Endothelial cell of umbilical vein (primary cell): ENCODE measurements at regions not wholly inside any gene's neighbourhood (a gene's known extent, or its start where the extent isn't known, plus 50 kb on each side); places are given as distances from the start of the nearest gene placed in this dataset.

Source experiments
- CTCF ChIP-seq, 2 donors: IDR thresholded peaks; 1 replicate in 1 of 2; 2 replicates in 1 of 2; pipeline ENCODE4 v1.5.1; 2011; ENCODE audit warnings: low read length in 2 of 2, mild to moderate bottlenecking in 2 of 2, moderate library complexity in 2 of 2, control low read depth in 1 of 2, inconsistent platforms in 1 of 2, low read depth in 1 of 2; ENCODE audit not compliant: insufficient read depth in 1 of 2; ENCODE audit errors: extremely low read depth in 1 of 2
- EZH2 ChIP-seq: IDR thresholded peaks from 2 replicates; pipeline ENCODE4 v1.6.1; 2012; ENCODE audit warnings: borderline replicate concordance, low read depth, mild to moderate bottlenecking, moderate library complexity, low read length, inconsistent platforms; ENCODE audit not compliant: severe bottlenecking
- FOS ChIP-seq: IDR thresholded peaks from 2 replicates; pipeline ENCODE4 v1.6.1; 2011; ENCODE audit warnings: mild to moderate bottlenecking, low read length, moderate library complexity, borderline replicate concordance; ENCODE audit not compliant: insufficient read depth
- GATA2 ChIP-seq: IDR thresholded peaks from 2 replicates; pipeline ENCODE4 v1.7.0; 2011; ENCODE audit warnings: low read depth, mild to moderate bottlenecking, moderate library complexity, mixed read lengths, low read length; ENCODE audit not compliant: insufficient read length, insufficient read depth
- JUN ChIP-seq: IDR thresholded peaks from 2 replicates; pipeline ENCODE4 v1.6.1; 2011; ENCODE audit warnings: borderline replicate concordance, low read depth; ENCODE audit not compliant: insufficient read length, insufficient read depth
- MAX ChIP-seq: IDR thresholded peaks from 2 replicates; pipeline ENCODE4 v1.6.1; 2011; ENCODE audit not compliant: insufficient read depth, insufficient read length
- MYC ChIP-seq: IDR thresholded peaks from one replicate; pipeline ENCODE4 v1.6.1; 2011; ENCODE audit warnings: mild to moderate bottlenecking, low read depth, low read length
- POLR2A ChIP-seq: IDR thresholded peaks from 2 replicates; pipeline ENCODE4 v1.6.1; 2012; ENCODE audit warnings: low read depth, mild to moderate bottlenecking, control low read depth, low read length
- POLR2AphosphoS5 ChIP-seq: IDR thresholded peaks from 2 replicates; pipeline ENCODE4 v1.6.1; 2012; ENCODE audit warnings: low read depth, mild to moderate bottlenecking, control low read depth, low read length, moderate library complexity; ENCODE audit not compliant: insufficient read depth

DNA sequence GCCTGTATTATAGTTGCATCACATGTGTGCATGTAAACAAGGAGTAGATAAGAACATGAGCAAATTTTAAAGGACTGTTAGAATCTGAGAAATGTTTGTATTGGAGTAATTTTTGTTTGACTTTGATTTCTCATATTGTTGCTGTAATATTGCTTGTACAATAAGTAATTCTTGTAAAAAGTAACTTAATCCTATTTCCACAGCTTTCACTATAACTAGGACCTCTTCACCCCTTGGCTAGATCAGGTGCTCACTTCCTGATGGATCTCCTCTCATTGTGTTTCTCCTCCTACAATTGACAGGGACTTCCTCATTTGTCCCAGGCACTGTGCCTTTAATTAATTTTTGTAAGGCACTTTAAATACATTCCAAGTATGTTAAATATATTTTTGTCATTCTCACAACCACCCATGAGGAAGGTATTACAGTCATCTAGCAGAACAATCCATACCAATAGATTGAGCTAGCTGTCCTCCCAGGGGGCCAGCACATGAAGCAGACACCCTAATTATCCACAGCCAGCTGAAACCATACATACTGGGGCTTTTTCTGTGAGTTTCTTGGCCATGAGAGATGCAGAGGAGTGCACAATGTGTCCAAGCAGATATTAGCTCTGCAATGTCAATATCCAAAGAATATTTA is 359.5 kb upstream of the ACVR2A start:
- no peak for TF ChIP-seq CTCF (IDR thresholded peaks at IDR 0.05; ENCODE audit: extremely low read depth in 1 of 2, insufficient read depth in 1 of 2, low read depth in 1 of 2, low read length in 2 of 2)
- no peak for TF ChIP-seq POLR2A
- TF ChIP-seq POLR2AphosphoS5, result no peak
- no peak for TF ChIP-seq JUN
- TF ChIP-seq EZH2, result no peak
- no peak for TF ChIP-seq FOS
- TF ChIP-seq MAX, result no peak
- TF ChIP-seq GATA2, result no peak
- no peak for TF ChIP-seq MYC
